ENCODE measurements at regions not wholly inside any gene's neighbourhood (a gene's known extent, or its start where the extent isn't known, plus 50 kb on each side); places are given as distances from the start of the nearest gene placed in this dataset.
"Not testable (repeated sequence)": the region's sequence is repeated elsewhere in the genome, so short reads cannot be mapped to it uniquely, and the experiment has no call there.

- DNase-seq (ENCODE audit: low spot score), result no peak
Measured at GRCh38 chr14:43858981-43859380, 648.1 kb downstream of the FSCB start.

GRCh38 chr14:43855556-43855955 lies 651.5 kb downstream of the FSCB start:
- no peak for DNase-seq (ENCODE audit: low spot score)

- DNase-seq (ENCODE audit: low spot score), result no peak
Measured at GRCh38 chr14:43853541-43853940, 653.5 kb downstream of the FSCB start.

GRCh38 chr14:43803076-43803689 lies 703.9 kb downstream of the FSCB start:
- DNase-seq (ENCODE audit: low spot score), result no peak

- DNase-seq (ENCODE audit: low spot score), result no peak
Measured at GRCh38 chr14:43795600-43796228, 711.4 kb downstream of the FSCB start.

- DNase-seq (ENCODE audit: low spot score), result no peak
Measured at GRCh38 chr14:43793579-43793978, 713.5 kb downstream of the FSCB start.

GRCh38 chr14:43792980-43793379 lies 714.1 kb downstream of the FSCB start:
- no peak for DNase-seq (ENCODE audit: low spot score)

- DNase-seq (ENCODE audit: low spot score), result no peak
Measured at GRCh38 chr14:43790681-43791080, 716.4 kb downstream of the FSCB start.

- no peak for DNase-seq (ENCODE audit: low spot score)
Measured at GRCh38 chr14:43789458-43789857, 717.6 kb downstream of the FSCB start.

- DNase-seq (ENCODE audit: low spot score), result no peak
Measured at GRCh38 chr14:43786066-43786762, 720.9 kb downstream of the FSCB start.

GRCh38 chr14:43784432-43784831 lies 722.7 kb downstream of the FSCB start:
- DNase-seq (ENCODE audit: low spot score), result not testable (repeated sequence)

GRCh38 chr14:43778937-43779639 lies 728.0 kb downstream of the FSCB start:
- DNase-seq (ENCODE audit: low spot score), result peak; percentile 9

- no peak for DNase-seq (ENCODE audit: low spot score)
Measured at GRCh38 chr14:43778570-43778936, 728.5 kb downstream of the FSCB start.

- DNase-seq (ENCODE audit: low spot score), result no peak
Measured at GRCh38 chr14:43765474-43765873, 741.6 kb downstream of the FSCB start.

GRCh38 chr14:43764433-43764832 lies 742.6 kb downstream of the FSCB start:
- DNase-seq (ENCODE audit: low spot score), result no peak

GRCh38 chr14:43755707-43756106 lies 751.4 kb downstream of the FSCB start:
- no peak for DNase-seq (ENCODE audit: low spot score)

- no peak for DNase-seq (ENCODE audit: low spot score)
Measured at GRCh38 chr14:43754838-43755237, 752.2 kb downstream of the FSCB start.

GRCh38 chr14:43745746-43746145 lies 761.3 kb downstream of the FSCB start:
- no peak for DNase-seq (ENCODE audit: low spot score)

GRCh38 chr14:43735932-43736331 lies 771.2 kb downstream of the FSCB start:
- no peak for DNase-seq (ENCODE audit: low spot score)

GRCh38 chr14:43729143-43729542 lies 777.9 kb downstream of the FSCB start:
- DNase-seq (ENCODE audit: low spot score), result no peak

- no peak for DNase-seq (ENCODE audit: low spot score)
Measured at GRCh38 chr14:43706900-43707299, 800.2 kb downstream of the FSCB start.

GRCh38 chr14:43698561-43699284 lies 808.4 kb downstream of the FSCB start:
- not testable (repeated sequence) for DNase-seq (ENCODE audit: low spot score)
